HCT116 (cell line): ENCODE measurements at regions not wholly inside any gene's neighbourhood (a gene's known extent, or its start where the extent isn't known, plus 50 kb on each side); places are given as distances from the start of the nearest gene placed in this dataset.

Experiments
- ATAC-seq: fragments of 200-7000 bp; cut with Tn5 transposase; 2 replicates; pipeline ENCODE4 v1.9.1; 2020; ENCODE audit warnings: mild to moderate bottlenecking, moderate library complexity
- BruUV-seq: library from RNA; stranded (reverse); fragments of 400-500 nt; replicated peaks from 2 replicates; lab custom pipeline; 2021; lab: Mats Ljungman, UMichigan
- CTCF ChIA-PET: fragments of 300-600 bp; sonication (Branson Sonifier 250); formaldehyde crosslinking; loops from one replicate; lab custom pipeline; 2021; ENCODE audit warnings: antibody characterized with exemption; lab: Charles Lee
- POLR2A ChIA-PET: fragments of 300-600, 350-600 bp; sonication (Branson Sonifier 250); formaldehyde crosslinking; loops from one replicate; lab custom pipeline; 2021; ENCODE audit warnings: antibody characterized with exemption; lab: Charles Lee
- RAD21 ChIA-PET, 2 experiments: fragments of 300-600 bp; sonication (Branson Sonifier 250); formaldehyde crosslinking; loops; one replicate each; lab custom pipeline; 2023; ENCODE audit warnings: low total read pairs in 2 of 2; ENCODE audit not compliant: uncharacterized antibody in 2 of 2, unreplicated experiment in 2 of 2, low non-redundant PET in 1 of 2; lab: Charles Lee
- DNase-seq: peaks from one replicate; pipeline ENCODE4 v3.0.0-alpha.2; 2010; ENCODE audit warnings: low read depth, low spot score
- H2AFZ ChIP-seq: fragments of 200-600 bp; shearing (Covaris generic), sonication (generic); 2 replicates; pipeline ENCODE4 v1.6.1; 2017; ENCODE audit warnings: low read depth, mixed run types, mixed read lengths, antibody characterized with exemption, low read length; ENCODE audit not compliant: poor library complexity, severe bottlenecking
- H3K27ac ChIP-seq: 2 replicates; pipeline ENCODE4 v1.5.1; 2012; ENCODE audit warnings: low read depth, low read length
- H3K27me3 ChIP-seq: fragments of 200-600 bp; sonication (generic); 2 replicates; pipeline ENCODE4 v1.6.1; 2016; ENCODE audit warnings: mixed run types, low read length, mixed read lengths; ENCODE audit not compliant: insufficient read depth
- H3K36me3 ChIP-seq, 2 experiments: fragments of 200-500 bp in 1 of 2; fragments of 200-600 bp in 1 of 2; sonication (Bioruptor generic) in 1 of 2; sonication (generic) in 1 of 2; 2 replicates each; pipeline versions ENCODE4 v1.5.1 to v1.6.1; 2014 to 2016; ENCODE audit warnings: low read length in 2 of 2, inconsistent platforms in 1 of 2, mixed read lengths in 1 of 2, mixed run types in 1 of 2; ENCODE audit not compliant: insufficient read depth in 2 of 2, control insufficient read depth in 1 of 2
- H3K4me1 ChIP-seq, 2 experiments: fragments of 200-600 bp in 1 of 2; sonication (generic) in 1 of 2; 2 replicates each; pipeline versions ENCODE4 v1.5.1 to v1.6.1; 2012 to 2017; ENCODE audit warnings: low read length in 2 of 2, inconsistent platforms in 1 of 2, mild to moderate bottlenecking in 1 of 2, mixed read lengths in 1 of 2, mixed run types in 1 of 2, moderate library complexity in 1 of 2; ENCODE audit not compliant: insufficient read depth in 2 of 2, control insufficient read depth in 1 of 2
- H3K4me2 ChIP-seq: fragments of 200-600 bp; sonication (generic); 2 replicates; pipeline ENCODE4 v1.6.1; 2017; ENCODE audit warnings: mixed run types, low read length, mixed read lengths
- H3K4me3 ChIP-seq, 2 experiments: fragments of 200-600 bp in 1 of 2; sonication (generic) in 1 of 2; replicated peaks in 1 of 2; 2 replicates each; pipeline ENCODE4 v1.5.1; 2011 to 2016; ENCODE audit warnings: low read length in 2 of 2, control low read depth in 1 of 2, low read depth in 1 of 2, mild to moderate bottlenecking in 1 of 2, mixed read lengths in 1 of 2, mixed run types in 1 of 2
- H3K79me2 ChIP-seq: fragments of 200-600 bp; sonication (generic); 2 replicates; pipeline ENCODE4 v1.6.1; 2017; ENCODE audit warnings: mild to moderate bottlenecking, mixed run types, low read length, moderate library complexity, mixed read lengths; ENCODE audit not compliant: insufficient read depth
- H3K9ac ChIP-seq: fragments of 200-600 bp; sonication (generic); 2 replicates; pipeline ENCODE4 v1.6.1; 2016; ENCODE audit warnings: low read length, mixed read lengths
- H3K9me2 ChIP-seq: fragments of 200-600 bp; sonication (generic), shearing (Covaris generic); 2 replicates; pipeline ENCODE4 v1.6.1; 2017; ENCODE audit warnings: mixed run types, mild to moderate bottlenecking, moderate library complexity; ENCODE audit not compliant: insufficient read depth
- H3K9me3 ChIP-seq, 2 experiments: fragments of 200-500 bp in 1 of 2; fragments of 200-600 bp in 1 of 2; sonication (Bioruptor generic) in 1 of 2; sonication (generic) in 1 of 2; 2 replicates each; pipeline ENCODE4 v1.6.1; 2014 to 2017; ENCODE audit warnings: low read length in 2 of 2, mixed read lengths in 2 of 2, inconsistent platforms in 1 of 2, low read depth in 1 of 2, mild to moderate bottlenecking in 1 of 2, mixed run types in 1 of 2, moderate library complexity in 1 of 2; ENCODE audit not compliant: control insufficient read depth in 1 of 2, insufficient read depth in 1 of 2
- H4K20me1 ChIP-seq: fragments of 200-600 bp; sonication (generic), shearing (Covaris generic); 2 replicates; pipeline ENCODE4 v1.6.1; 2017; ENCODE audit warnings: mixed run types, mild to moderate bottlenecking, moderate library complexity; ENCODE audit not compliant: insufficient read depth
- ATF3 ChIP-seq: IDR thresholded peaks from 2 replicates; pipeline ENCODE4 v1.6.1; 2012
- CBX3 ChIP-seq: IDR thresholded peaks from 2 replicates; pipeline ENCODE4 v1.6.1; 2012; ENCODE audit warnings: low read depth
- CEBPB ChIP-seq: IDR thresholded peaks from 2 replicates; pipeline ENCODE4 v1.6.1; 2012; ENCODE audit warnings: low read depth
- EGR1 ChIP-seq: IDR thresholded peaks from 2 replicates; pipeline ENCODE4 v1.6.1; 2012; ENCODE audit warnings: low read depth
- ELF1 ChIP-seq: IDR thresholded peaks from 2 replicates; pipeline ENCODE4 v1.6.1; 2012; ENCODE audit warnings: low read depth, borderline replicate concordance
- EZH2phosphoT487 ChIP-seq: fragments of 200-600 bp; IDR thresholded peaks from 2 replicates; pipeline ENCODE4 v1.6.1; 2018; ENCODE audit warnings: antibody characterized with exemption, borderline replicate concordance
- FOSL1 ChIP-seq: IDR thresholded peaks from 2 replicates; pipeline ENCODE4 v1.6.1; 2012; ENCODE audit warnings: low read depth
- JUND ChIP-seq: IDR thresholded peaks from 2 replicates; pipeline ENCODE4 v1.6.1; 2012
- POLR2A ChIP-seq: IDR thresholded peaks from 2 replicates; pipeline ENCODE4 v1.7.0; 2011; ENCODE audit warnings: borderline replicate concordance; ENCODE audit not compliant: insufficient read depth, insufficient read length; ENCODE audit errors: extremely low read depth
- POLR2AphosphoS5 ChIP-seq: IDR thresholded peaks from 2 replicates; pipeline ENCODE4 v1.6.1; 2011; ENCODE audit warnings: mild to moderate bottlenecking, low read depth, low read length, moderate library complexity
- REST ChIP-seq: IDR thresholded peaks from 2 replicates; pipeline ENCODE4 v1.6.1; 2012; ENCODE audit warnings: low read depth
- SP1 ChIP-seq: IDR thresholded peaks from 2 replicates; pipeline ENCODE4 v1.6.1; 2012; ENCODE audit warnings: low read depth
- SRF ChIP-seq: IDR thresholded peaks from 2 replicates; pipeline ENCODE4 v1.6.1; 2012; ENCODE audit warnings: low read depth
- TCF7L2 ChIP-seq: IDR thresholded peaks from 2 replicates; pipeline ENCODE4 v1.7.0; 2011; ENCODE audit warnings: borderline replicate concordance, inconsistent platforms; ENCODE audit not compliant: insufficient read depth, insufficient read length; ENCODE audit errors: extremely low read depth
- YY1 ChIP-seq: IDR thresholded peaks from 2 replicates; pipeline ENCODE4 v1.6.1; 2011; ENCODE audit warnings: low read length, low read depth, moderate library complexity, mild to moderate bottlenecking; ENCODE audit not compliant: insufficient replicate concordance; ENCODE audit errors: extremely low read depth
- ZFX ChIP-seq: fragments of 450-650 bp; IDR thresholded peaks from 2 replicates; pipeline ENCODE4 v1.6.1; 2017
- intact Hi-C: fragments of 100-400 bp; cut with micrococcal nuclease; formaldehyde crosslinking; loops from 2 replicates; pipeline ENCODE4 v1.10.0; 2022

GRCh38 chr1:61605607-61606321, 119.2 kb downstream of the TM2D1 start:
- RAD21 ChIA-PET: no interaction called here
- no peak for DNase-seq
- TF ChIP-seq ATF3 (no peak), ELF1 (no peak), CEBPB (no peak), POLR2A (no peak), EZH2phosphoT487 (no peak), POLR2AphosphoS5 (no peak), EGR1 (no peak), TCF7L2 (no peak), JUND (no peak), CBX3 (no peak), ZFX (no peak), YY1 (no peak), REST (no peak), FOSL1 (no peak), SP1 (no peak), SRF (no peak)
- no TSS peak for BruUV-seq
- no peak for ATAC-seq
- Histone ChIP-seq H3K4me2 (peak overlapping the region; percentile 14; the same call in 1 of the 2 replicates), H3K4me1 (peaks cover 0 to 10% of the 10 kb centered on the region in 2 experiments; a peak in 1 of 4 replicates), H3K27ac (no peak overlapping the region), H4K20me1 (no peaks in the 10 kb centered on the region), H3K9ac (no peak overlapping the region), H3K9me3 (no peaks in the 10 kb centered on the region), H3K27me3 (no peaks in the 10 kb centered on the region), H2AFZ (no peak overlapping the region), H3K9me2 (no peaks in the 10 kb centered on the region), H3K36me3 (no peaks in the 10 kb centered on the region), H3K4me3 (no peak overlapping the region), H3K79me2 (no peaks in the 10 kb centered on the region)
- CTCF ChIA-PET: no interaction called here
- POLR2A ChIA-PET: no interaction called here
- intact Hi-C loops: no loop called here
